BJ (cell line): ENCODE measurements at regions not wholly inside any gene's neighbourhood (a gene's known extent, or its start where the extent isn't known, plus 50 kb on each side); places are given as distances from the start of the nearest gene placed in this dataset.

ENCODE experiments used
- CTCF ChIA-PET: fragments of 350-600 bp; formaldehyde crosslinking; extraction: SDS; loops from one replicate; lab custom pipeline; 2021; ENCODE audit warnings: antibody characterized with exemption, inconsistent platforms; lab: Yijun Ruan, JAX
- POLR2A ChIA-PET: fragments of 300-600 bp; sonication (Branson Sonifier 250); formaldehyde crosslinking; extraction: SDS; loops from one replicate; lab custom pipeline; 2021; ENCODE audit warnings: antibody characterized with exemption; lab: Charles Lee
- DNase-seq: peaks from one replicate; pipeline ENCODE4 v3.0.0-alpha.2; 2011; ENCODE audit warnings: low read depth
- H3K27me3 ChIP-seq: 2 replicates; pipeline ENCODE4 v1.6.0; 2011; ENCODE audit warnings: low read length; ENCODE audit not compliant: control insufficient read depth, insufficient read depth
- H3K36me3 ChIP-seq: 2 replicates; pipeline ENCODE4 v1.5.1; 2011; ENCODE audit warnings: low read length; ENCODE audit not compliant: control insufficient read depth, insufficient read depth
- H3K4me3 ChIP-seq: 2 replicates; pipeline ENCODE4 v1.5.1; 2011; ENCODE audit warnings: low read depth, mild to moderate bottlenecking, control low read depth, low read length
- CTCF ChIP-seq: IDR thresholded peaks from 2 replicates; pipeline ENCODE4 v1.5.1; 2011; ENCODE audit warnings: low read depth, mild to moderate bottlenecking, control low read depth, inconsistent platforms, low read length, moderate library complexity; ENCODE audit not compliant: insufficient read depth

GRCh38 chr1:58430421-58431275 lies 115.9 kb downstream of the OMA1 start:
- no peak for TF ChIP-seq CTCF
- H3K27me3 ChIP-seq, result no peaks in the 10 kb centered on the region
- H3K4me3 ChIP-seq, result no peak overlapping the region
- no peak for DNase-seq
- H3K36me3 ChIP-seq, result no peaks in the 10 kb centered on the region
- ChIA-PET POLR2A (no interaction called here), CTCF (interaction anchor here (0.8 kb wide), 1 partner anchor 9 kb away, joined by 3 read pairs; no protein-coding TSS in a partner anchor)

- no peaks in the 10 kb centered on the region for H3K36me3 ChIP-seq
- no peak for DNase-seq
- no peak overlapping the region for H3K4me3 ChIP-seq
- H3K27me3 ChIP-seq, result no peaks in the 10 kb centered on the region
- TF ChIP-seq CTCF, result no peak
- ChIA-PET CTCF (no interaction called here), POLR2A (no interaction called here)
Measured at GRCh38 chr1:58426918-58427317, 119.6 kb downstream of the OMA1 start.

- no peaks in the 10 kb centered on the region for H3K27me3 ChIP-seq
- DNase-seq, result no peak
- no peak overlapping the region for H3K4me3 ChIP-seq
- POLR2A ChIA-PET, result no interaction called here
- CTCF ChIA-PET, result interaction anchor here (1.2 to 1.5 kb wide), 2 partner anchors 10 kb away, joined by 4 to 5 read pairs; no protein-coding TSS in a partner anchor
- TF ChIP-seq CTCF, result no peak
- H3K36me3 ChIP-seq, result no peaks in the 10 kb centered on the region
Measured at GRCh38 chr1:58422436-58422835, 124.1 kb downstream of the OMA1 start.

GRCh38 chr1:58418283-58419228 lies 128.0 kb downstream of the OMA1 start:
- H3K27me3 ChIP-seq, result no peaks in the 10 kb centered on the region
- CTCF ChIA-PET, result no interaction called here
- no peak for DNase-seq
- no peak overlapping the region for H3K4me3 ChIP-seq
- TF ChIP-seq CTCF, result no peak
- no peaks in the 10 kb centered on the region for H3K36me3 ChIP-seq
- POLR2A ChIA-PET, result no interaction called here
